ENCODE measurements at regions not wholly inside any gene's neighbourhood (a gene's known extent, or its start where the extent isn't known, plus 50 kb on each side); places are given as distances from the start of the nearest gene placed in this dataset.
A peak's percentile ranks its signal among the peaks of the same experiment; 100 is the strongest.

GRCh38 chr11:116078101-116078591 lies 573.9 kb upstream of the CADM1 start:
- peak; percentile 21 for DNase-seq (ENCODE audit: low spot score)

GRCh38 chr11:116077092-116077491 lies 572.9 kb upstream of the CADM1 start:
- no peak for DNase-seq (ENCODE audit: low spot score)

GRCh38 chr11:116073854-116074837 lies 569.9 kb upstream of the CADM1 start:
- DNase-seq (ENCODE audit: low spot score) = no peak

GRCh38 chr11:116072601-116073410 lies 568.6 kb upstream of the CADM1 start:
- DNase-seq (ENCODE audit: low spot score) = no peak

- no peak for DNase-seq (ENCODE audit: low spot score)
Observed at GRCh38 chr11:116072133-116072532, 567.9 kb upstream of the CADM1 start.

- DNase-seq (ENCODE audit: low spot score) = no peak
Observed at GRCh38 chr11:116071241-116071640, 567.0 kb upstream of the CADM1 start.

GRCh38 chr11:116070520-116070919 lies 566.3 kb upstream of the CADM1 start:
- DNase-seq (ENCODE audit: low spot score) = no peak

GRCh38 chr11:116066777-116067176 lies 562.6 kb upstream of the CADM1 start:
- DNase-seq (ENCODE audit: low spot score) = no peak

GRCh38 chr11:116065986-116066385 lies 561.8 kb upstream of the CADM1 start:
- no peak for DNase-seq (ENCODE audit: low spot score)

- DNase-seq (ENCODE audit: low spot score) = no peak
Observed at GRCh38 chr11:116065191-116065895, 561.1 kb upstream of the CADM1 start.

GRCh38 chr11:116062490-116063171 lies 558.4 kb upstream of the CADM1 start:
- peak; percentile 18 for DNase-seq (ENCODE audit: low spot score)

GRCh38 chr11:116062129-116062489 lies 557.9 kb upstream of the CADM1 start:
- DNase-seq (ENCODE audit: low spot score) = no peak

GRCh38 chr11:116061322-116061721 lies 557.1 kb upstream of the CADM1 start:
- DNase-seq (ENCODE audit: low spot score) = no peak

GRCh38 chr11:116059919-116060318 lies 555.7 kb upstream of the CADM1 start:
- DNase-seq (ENCODE audit: low spot score) = no peak

- no peak for DNase-seq (ENCODE audit: low spot score)
Observed at GRCh38 chr11:116057000-116057399, 552.8 kb upstream of the CADM1 start.

GRCh38 chr11:116055064-116055463 lies 550.8 kb upstream of the CADM1 start:
- DNase-seq (ENCODE audit: low spot score) = no peak

GRCh38 chr11:116053548-116053919 lies 549.3 kb upstream of the CADM1 start:
- DNase-seq (ENCODE audit: low spot score) = no peak

GRCh38 chr11:116052603-116053547 lies 548.7 kb upstream of the CADM1 start:
- no peak for DNase-seq (ENCODE audit: low spot score)

GRCh38 chr11:116051494-116051893 lies 547.3 kb upstream of the CADM1 start:
- no peak for DNase-seq (ENCODE audit: low spot score)

- no peak for DNase-seq (ENCODE audit: low spot score)
Observed at GRCh38 chr11:116049383-116049782, 545.2 kb upstream of the CADM1 start.

Data from H4 (cell line).